GM21737 (cell line): ENCODE measurements at regions not wholly inside any gene's neighbourhood (a gene's known extent, or its start where the extent isn't known, plus 50 kb on each side); places are given as distances from the start of the nearest gene placed in this dataset.

Source experiments
- ATAC-seq: cut with Tn5 transposase; IDR thresholded peaks from one replicate; pipeline ENCODE4 v1.9.1; 2021; ENCODE audit warnings: mild to moderate bottlenecking, moderate library complexity; ENCODE audit not compliant: unreplicated experiment

GRCh38 chr18:78769502-78770105, 210.0 kb upstream of the SALL3 start:
- no peak for ATAC-seq

- ATAC-seq: no peak
These were observed 209.3 kb upstream of the SALL3 start for GRCh38 chr18:78770139-78770822.

- ATAC-seq: no peak
These were observed 208.8 kb upstream of the SALL3 start for GRCh38 chr18:78770823-78771139.

GRCh38 chr18:78771496-78772359, 207.9 kb upstream of the SALL3 start:
- ATAC-seq: no peak

GRCh38 chr18:78772360-78773302, 207.0 kb upstream of the SALL3 start:
- ATAC-seq: no peak

- ATAC-seq: no peak
These were observed 206.3 kb upstream of the SALL3 start for GRCh38 chr18:78773303-78773755.

GRCh38 chr18:78773819-78774218, 205.8 kb upstream of the SALL3 start:
- ATAC-seq: no peak

- ATAC-seq: no peak
These were observed 204.9 kb upstream of the SALL3 start for GRCh38 chr18:78774741-78775141.

- ATAC-seq: no peak
These were observed 203.5 kb upstream of the SALL3 start for GRCh38 chr18:78776151-78776550.

- ATAC-seq: no peak
These were observed 202.8 kb upstream of the SALL3 start for GRCh38 chr18:78776706-78777285.

- no peak for ATAC-seq
These were observed 201.6 kb upstream of the SALL3 start for GRCh38 chr18:78777992-78778391.

- ATAC-seq: no peak
These were observed 201.0 kb upstream of the SALL3 start for GRCh38 chr18:78778651-78779050.

- no peak for ATAC-seq
These were observed 199.5 kb upstream of the SALL3 start for GRCh38 chr18:78779996-78780718.

GRCh38 chr18:78780719-78781600, 198.7 kb upstream of the SALL3 start:
- no peak for ATAC-seq

- no peak for ATAC-seq
These were observed 198.0 kb upstream of the SALL3 start for GRCh38 chr18:78781601-78781960.

GRCh38 chr18:78782951-78783563, 196.6 kb upstream of the SALL3 start:
- ATAC-seq: no peak

- no peak for ATAC-seq
These were observed 196.1 kb upstream of the SALL3 start for GRCh38 chr18:78783564-78783960.

GRCh38 chr18:78784861-78785260, 194.8 kb upstream of the SALL3 start:
- ATAC-seq: no peak
